ENCODE measurements at regions not wholly inside any gene's neighbourhood (a gene's known extent, or its start where the extent isn't known, plus 50 kb on each side); places are given as distances from the start of the nearest gene placed in this dataset.

GRCh38 chr11:22467248-22467647, 129.1 kb downstream of the SLC17A6 start:
- TF ChIP-seq CTCF (IDR thresholded peaks at IDR 0.05; ENCODE audit: low read length, missing control alignments): no peak
- DNase-seq (ENCODE audit: low read depth): peak; percentile 18

GRCh38 chr11:22466809-22467208, 128.6 kb downstream of the SLC17A6 start:
- TF ChIP-seq CTCF (IDR thresholded peaks at IDR 0.05; ENCODE audit: low read length, missing control alignments): no peak
- DNase-seq (ENCODE audit: low read depth): peak; percentile 89
- no peak overlapping the region for H3K4me3 ChIP-seq (replicated peaks; ENCODE audit: low read depth, low read length)

More at GRCh38 chr11:22467248-22467647, 129.1 kb downstream of the SLC17A6 start:
- no peak overlapping the region for H3K4me3 ChIP-seq (replicated peaks; ENCODE audit: low read depth, low read length)

GRCh38 chr11:22466351-22466750, 128.2 kb downstream of the SLC17A6 start:
- DNase-seq (ENCODE audit: low read depth): no peak
- H3K4me3 ChIP-seq (replicated peaks; ENCODE audit: low read depth, low read length): no peak overlapping the region
- no peak for TF ChIP-seq CTCF (IDR thresholded peaks at IDR 0.05; ENCODE audit: low read length, missing control alignments)

GRCh38 chr11:22465620-22466019, 127.4 kb downstream of the SLC17A6 start:
- DNase-seq (ENCODE audit: low read depth): no peak
- no peak overlapping the region for H3K4me3 ChIP-seq (replicated peaks; ENCODE audit: low read depth, low read length)
- no peak for TF ChIP-seq CTCF (IDR thresholded peaks at IDR 0.05; ENCODE audit: low read length, missing control alignments)

GRCh38 chr11:22461626-22462025, 123.4 kb downstream of the SLC17A6 start:
- DNase-seq (ENCODE audit: low read depth): peak; percentile 33
- no peak overlapping the region for H3K4me3 ChIP-seq (replicated peaks; ENCODE audit: low read depth, low read length)
- no peak for TF ChIP-seq CTCF (IDR thresholded peaks at IDR 0.05; ENCODE audit: low read length, missing control alignments)

GRCh38 chr11:22460181-22460580, 122.0 kb downstream of the SLC17A6 start:
- H3K4me3 ChIP-seq (replicated peaks; ENCODE audit: low read depth, low read length): no peak overlapping the region
- TF ChIP-seq CTCF (IDR thresholded peaks at IDR 0.05; ENCODE audit: low read length, missing control alignments): no peak
- no peak for DNase-seq (ENCODE audit: low read depth)

- peak; percentile 86 for DNase-seq (ENCODE audit: low read depth)
- no peak overlapping the region for H3K4me3 ChIP-seq (replicated peaks; ENCODE audit: low read depth, low read length)
Observed at GRCh38 chr11:22459048-22459447, 120.9 kb downstream of the SLC17A6 start.

More at GRCh38 chr11:22459048-22459447, 120.9 kb downstream of the SLC17A6 start:
- TF ChIP-seq CTCF (IDR thresholded peaks at IDR 0.05; ENCODE audit: low read length, missing control alignments): no peak

Data from fibroblast of pulmonary artery (primary cell).